Dedifferentiated amniotic fluid mesenchymal stem cell (primary cell): ENCODE measurements at regions not wholly inside any gene's neighbourhood (a gene's known extent, or its start where the extent isn't known, plus 50 kb on each side); places are given as distances from the start of the nearest gene placed in this dataset.

Experiments
- DNase-seq: peaks from one replicate; pipeline ENCODE4 v3.0.0-alpha.2; 2016; ENCODE audit errors: extremely low spot score

GRCh38 chr15:60093273-60094067 lies 89.4 kb downstream of the FOXB1 start:
- no peak for DNase-seq

GRCh38 chr15:60095711-60096110 lies 91.6 kb downstream of the FOXB1 start:
- DNase-seq, result no peak

GRCh38 chr15:60096157-60096556 lies 92.0 kb downstream of the FOXB1 start:
- DNase-seq, result no peak

GRCh38 chr15:60101416-60101815 lies 97.3 kb downstream of the FOXB1 start:
- no peak for DNase-seq

GRCh38 chr15:60102748-60103147 lies 98.6 kb downstream of the FOXB1 start:
- DNase-seq, result no peak

- no peak for DNase-seq
These were observed 106.8 kb downstream of the FOXB1 start for GRCh38 chr15:60110909-60111308.

GRCh38 chr15:60115579-60116380 lies 111.7 kb downstream of the FOXB1 start:
- DNase-seq, result peak; percentile 76

GRCh38 chr15:60116456-60117089 lies 112.5 kb downstream of the FOXB1 start:
- no peak for DNase-seq

- DNase-seq, result no peak
These were observed 114.0 kb downstream of the FOXB1 start for GRCh38 chr15:60118146-60118545.

- no peak for DNase-seq
These were observed 114.5 kb downstream of the FOXB1 start for GRCh38 chr15:60118626-60119025.

GRCh38 chr15:60119101-60119500 lies 115.0 kb downstream of the FOXB1 start:
- DNase-seq, result no peak

- no peak for DNase-seq
These were observed 116.0 kb downstream of the FOXB1 start for GRCh38 chr15:60120100-60120499.

- DNase-seq, result no peak
These were observed 117.7 kb downstream of the FOXB1 start for GRCh38 chr15:60121845-60122244.

GRCh38 chr15:60122691-60123090 lies 118.6 kb downstream of the FOXB1 start:
- no peak for DNase-seq

- DNase-seq, result no peak
These were observed 120.5 kb downstream of the FOXB1 start for GRCh38 chr15:60124460-60125070.

- DNase-seq, result no peak
These were observed 121.2 kb downstream of the FOXB1 start for GRCh38 chr15:60125334-60125733.

- DNase-seq, result no peak
These were observed 122.1 kb downstream of the FOXB1 start for GRCh38 chr15:60126200-60126599.

- DNase-seq, result no peak
These were observed 122.5 kb downstream of the FOXB1 start for GRCh38 chr15:60126661-60127060.

- peak; percentile 20 for DNase-seq
These were observed 123.9 kb downstream of the FOXB1 start for GRCh38 chr15:60128000-60128376.

GRCh38 chr15:60128710-60129109 lies 124.6 kb downstream of the FOXB1 start:
- DNase-seq, result no peak

GRCh38 chr15:60130398-60130797 lies 126.3 kb downstream of the FOXB1 start:
- DNase-seq, result no peak

GRCh38 chr15:60130821-60131220 lies 126.7 kb downstream of the FOXB1 start:
- no peak for DNase-seq
